Mucosa of stomach (tissue), 1 donor: ENCODE measurements at regions not wholly inside any gene's neighbourhood (a gene's known extent, or its start where the extent isn't known, plus 50 kb on each side); places are given as distances from the start of the nearest gene placed in this dataset.

ENCODE experiments used
- H3K27me3 ChIP-seq: one replicate; pipeline ENCODE4 v1.7.0; 2013; ENCODE audit warnings: mild to moderate bottlenecking, low read length; ENCODE audit not compliant: control insufficient read depth, insufficient read depth
- H3K36me3 ChIP-seq: one replicate; pipeline ENCODE4 v1.7.0; 2013; ENCODE audit warnings: low read length; ENCODE audit not compliant: control insufficient read depth, insufficient read depth
- H3K4me1 ChIP-seq: one replicate; pipeline ENCODE4 v1.7.0; 2013; ENCODE audit warnings: mild to moderate bottlenecking, low read length; ENCODE audit not compliant: control insufficient read depth, insufficient read depth
- H3K4me3 ChIP-seq: one replicate; pipeline ENCODE4 v1.7.0; 2013; ENCODE audit warnings: low read length
- H3K9ac ChIP-seq: one replicate; pipeline ENCODE4 v1.7.0; 2013; ENCODE audit warnings: mild to moderate bottlenecking, low read length, moderate library complexity
- H3K9me3 ChIP-seq: one replicate; pipeline ENCODE4 v1.7.0; 2013; ENCODE audit warnings: mild to moderate bottlenecking, low read length, moderate library complexity; ENCODE audit not compliant: control insufficient read depth
- donor health status: Pancreatic carcinoma.

- Histone ChIP-seq H3K27me3 (no peaks in the 10 kb centered on the region), H3K4me1 (no peaks in the 10 kb centered on the region), H3K4me3 (no peak overlapping the region), H3K36me3 (no peaks in the 10 kb centered on the region), H3K9ac (no peak overlapping the region), H3K9me3 (no peaks in the 10 kb centered on the region)
Observed at GRCh38 chr2:103961862-103962261, 892.1 kb upstream of the POU3F3 start.

GRCh38 chr2:103962670-103963069, 891.2 kb upstream of the POU3F3 start:
- no peak overlapping the region for H3K9ac ChIP-seq
- no peak overlapping the region for H3K4me3 ChIP-seq
- H3K9me3 ChIP-seq: no peaks in the 10 kb centered on the region
- no peaks in the 10 kb centered on the region for H3K36me3 ChIP-seq
- no peaks in the 10 kb centered on the region for H3K4me1 ChIP-seq
- no peaks in the 10 kb centered on the region for H3K27me3 ChIP-seq

GRCh38 chr2:103963146-103963725, 890.7 kb upstream of the POU3F3 start:
- Histone ChIP-seq H3K9ac (no peak overlapping the region), H3K27me3 (no peaks in the 10 kb centered on the region), H3K36me3 (no peaks in the 10 kb centered on the region), H3K9me3 (no peaks in the 10 kb centered on the region), H3K4me3 (no peak overlapping the region), H3K4me1 (no peaks in the 10 kb centered on the region)

GRCh38 chr2:103977241-103977640, 876.7 kb upstream of the POU3F3 start:
- no peaks in the 10 kb centered on the region for H3K27me3 ChIP-seq
- no peaks in the 10 kb centered on the region for H3K9me3 ChIP-seq
- no peak overlapping the region for H3K9ac ChIP-seq
- H3K4me3 ChIP-seq: no peak overlapping the region
- H3K36me3 ChIP-seq: no peaks in the 10 kb centered on the region
- H3K4me1 ChIP-seq: no peaks in the 10 kb centered on the region

DNA sequence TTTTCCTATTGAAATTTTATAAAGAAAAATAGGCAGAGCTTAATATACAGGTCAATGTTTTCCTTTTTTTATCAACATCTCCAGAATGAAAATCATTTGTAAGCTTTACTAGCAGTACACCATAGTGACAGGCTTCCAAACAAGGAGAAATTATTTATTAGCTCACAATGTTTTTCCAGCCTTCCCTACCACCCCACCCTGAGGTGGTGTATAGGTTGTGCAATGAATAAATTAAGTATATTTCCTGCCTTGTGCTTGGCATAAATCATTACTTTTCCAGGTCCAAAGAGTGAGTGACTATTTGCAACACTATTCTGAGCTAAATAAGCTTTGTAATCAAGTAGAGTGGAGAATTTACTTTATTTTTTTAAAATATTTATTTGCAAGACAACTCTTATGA, 876.2 kb upstream of the POU3F3 start:
- no peaks in the 10 kb centered on the region for H3K36me3 ChIP-seq
- no peak overlapping the region for H3K4me3 ChIP-seq
- H3K9me3 ChIP-seq: no peaks in the 10 kb centered on the region
- H3K9ac ChIP-seq: no peak overlapping the region
- no peaks in the 10 kb centered on the region for H3K27me3 ChIP-seq
- H3K4me1 ChIP-seq: no peaks in the 10 kb centered on the region

GRCh38 chr2:103980401-103980800, 873.5 kb upstream of the POU3F3 start:
- Histone ChIP-seq H3K9me3 (no peaks in the 10 kb centered on the region), H3K4me1 (no peaks in the 10 kb centered on the region), H3K9ac (no peak overlapping the region), H3K4me3 (no peak overlapping the region), H3K27me3 (no peaks in the 10 kb centered on the region), H3K36me3 (no peaks in the 10 kb centered on the region)

DNA sequence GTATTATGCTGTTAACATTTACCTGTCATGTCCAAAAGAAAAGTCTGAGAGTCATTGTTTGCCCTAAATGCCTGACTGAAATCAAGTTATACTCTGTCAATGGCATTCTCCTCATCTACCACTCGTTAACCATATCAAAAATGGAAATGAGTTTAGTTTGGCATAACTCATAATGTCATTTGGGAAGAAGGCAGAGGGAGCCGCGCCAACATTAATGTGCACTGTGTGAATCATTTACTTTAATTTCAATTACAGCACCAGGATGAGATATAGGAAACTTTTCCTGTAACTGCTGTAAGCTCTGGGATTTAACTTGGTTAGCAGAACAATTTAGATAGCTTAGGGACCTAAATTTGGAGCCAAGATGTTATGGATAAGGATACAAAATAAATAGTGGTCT, 871.2 kb upstream of the POU3F3 start:
- no peaks in the 10 kb centered on the region for H3K4me1 ChIP-seq
- H3K9me3 ChIP-seq: no peaks in the 10 kb centered on the region
- no peak overlapping the region for H3K4me3 ChIP-seq
- no peaks in the 10 kb centered on the region for H3K27me3 ChIP-seq
- H3K36me3 ChIP-seq: no peaks in the 10 kb centered on the region
- no peak overlapping the region for H3K9ac ChIP-seq

GRCh38 chr2:103986001-103986400, 867.9 kb upstream of the POU3F3 start:
- no peaks in the 10 kb centered on the region for H3K27me3 ChIP-seq
- no peaks in the 10 kb centered on the region for H3K36me3 ChIP-seq
- no peaks in the 10 kb centered on the region for H3K9me3 ChIP-seq
- no peak overlapping the region for H3K4me3 ChIP-seq
- no peak overlapping the region for H3K9ac ChIP-seq
- H3K4me1 ChIP-seq: no peaks in the 10 kb centered on the region

DNA sequence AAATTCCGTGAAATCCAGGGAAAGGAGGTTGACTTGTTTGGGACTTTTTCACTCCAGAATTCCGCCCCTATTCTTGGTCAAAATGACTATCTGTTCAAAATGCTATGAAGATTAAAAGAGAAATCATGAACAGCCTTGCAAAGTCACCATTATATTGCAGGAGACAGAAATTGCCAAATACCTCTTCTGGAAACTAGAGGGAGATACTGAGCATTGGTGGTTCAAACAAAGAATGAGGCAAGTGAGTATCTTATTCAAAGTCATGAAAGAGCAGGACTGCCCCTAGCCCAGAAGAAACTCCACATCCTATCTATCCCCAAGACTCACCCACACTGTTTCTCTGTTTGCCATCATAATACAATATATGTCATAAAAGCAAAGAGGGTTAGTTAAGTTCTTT, 862.3 kb upstream of the POU3F3 start:
- Histone ChIP-seq H3K9ac (no peak overlapping the region), H3K4me3 (no peak overlapping the region), H3K9me3 (no peaks in the 10 kb centered on the region), H3K27me3 (no peaks in the 10 kb centered on the region), H3K4me1 (no peaks in the 10 kb centered on the region), H3K36me3 (no peaks in the 10 kb centered on the region)

DNA sequence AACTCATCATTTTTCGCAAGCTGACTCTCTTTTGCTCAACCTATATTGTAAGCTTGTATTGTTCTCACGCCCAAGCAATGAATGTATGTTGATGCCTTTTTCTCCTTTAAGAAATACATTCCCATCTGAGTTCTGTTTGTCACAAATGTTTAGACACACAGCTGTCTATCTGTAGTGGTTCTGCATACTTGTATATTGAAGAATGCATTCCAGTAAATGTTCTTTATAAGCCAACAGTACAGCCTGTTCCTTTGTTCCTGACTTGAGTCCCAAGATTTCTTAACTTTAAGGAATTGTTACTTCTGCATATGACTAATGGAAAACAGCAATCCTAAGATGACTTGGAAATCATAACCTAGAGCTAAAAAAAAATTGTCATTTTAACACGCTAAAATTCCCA, 849.1 kb upstream of the POU3F3 start:
- Histone ChIP-seq H3K27me3 (no peaks in the 10 kb centered on the region), H3K9ac (no peak overlapping the region), H3K36me3 (no peaks in the 10 kb centered on the region), H3K9me3 (no peaks in the 10 kb centered on the region), H3K4me3 (no peak overlapping the region), H3K4me1 (no peaks in the 10 kb centered on the region)

DNA sequence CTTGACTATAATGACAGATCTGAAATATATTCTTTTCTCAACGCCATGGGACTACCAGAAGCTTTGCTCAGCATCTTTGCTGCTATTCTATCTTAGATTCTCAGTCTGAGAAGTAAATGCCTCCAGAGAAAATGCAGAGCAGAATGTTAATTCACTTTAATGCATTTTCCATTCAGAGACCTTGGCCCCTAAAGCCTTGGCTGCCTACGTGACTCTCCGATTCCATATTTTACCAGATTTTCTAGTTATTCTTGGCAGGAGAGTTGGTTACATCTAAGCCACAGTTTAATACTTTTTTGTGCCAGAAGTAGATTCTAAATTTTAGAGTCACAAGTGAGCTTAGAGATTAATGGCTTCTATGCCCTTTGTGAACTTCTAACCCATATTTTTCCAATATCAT, 837.1 kb upstream of the POU3F3 start:
- Histone ChIP-seq H3K9me3 (no peaks in the 10 kb centered on the region), H3K9ac (no peak overlapping the region), H3K36me3 (no peaks in the 10 kb centered on the region), H3K27me3 (no peaks in the 10 kb centered on the region), H3K4me1 (no peaks in the 10 kb centered on the region), H3K4me3 (no peak overlapping the region)

DNA sequence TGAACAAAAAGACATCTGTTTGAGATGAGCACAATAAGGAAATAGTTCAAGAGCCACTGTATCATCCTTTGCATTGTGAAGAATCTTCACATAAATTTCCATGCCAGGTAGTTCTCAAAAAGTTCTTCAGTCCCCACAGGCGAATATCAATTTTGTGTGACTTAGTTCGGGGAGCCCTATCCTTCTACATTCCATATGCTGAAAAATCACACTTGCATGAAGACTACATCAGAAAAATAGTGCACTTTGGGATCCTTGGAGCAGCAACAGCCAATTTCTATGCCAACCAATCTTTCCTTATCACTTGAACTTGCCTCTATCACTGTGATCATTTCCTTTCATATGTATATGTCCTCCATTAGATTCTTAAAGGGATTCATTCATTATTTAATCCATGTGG, 830.6 kb upstream of the POU3F3 start:
- no peaks in the 10 kb centered on the region for H3K9me3 ChIP-seq
- no peaks in the 10 kb centered on the region for H3K4me1 ChIP-seq
- no peaks in the 10 kb centered on the region for H3K36me3 ChIP-seq
- H3K4me3 ChIP-seq: no peak overlapping the region
- no peak overlapping the region for H3K9ac ChIP-seq
- no peaks in the 10 kb centered on the region for H3K27me3 ChIP-seq

DNA sequence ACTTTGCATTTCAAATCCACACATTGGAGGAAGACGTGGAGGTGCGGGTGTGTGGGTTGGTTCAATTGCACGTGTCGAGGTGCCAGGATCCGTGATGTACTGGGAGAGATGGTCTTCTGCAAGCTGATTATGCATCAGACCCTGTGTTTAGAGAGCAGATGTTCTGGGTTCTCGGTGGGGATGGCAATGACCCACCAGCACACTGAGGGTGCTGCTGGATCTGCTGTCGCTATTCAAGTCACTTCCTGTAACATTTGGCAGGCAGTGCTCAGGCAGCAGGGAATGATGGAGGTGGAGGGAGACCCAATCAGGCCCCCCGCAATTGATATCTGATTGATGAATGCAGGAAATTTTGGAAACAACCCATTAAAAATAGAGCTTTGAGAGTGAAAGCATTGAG, 830.1 kb upstream of the POU3F3 start:
- Histone ChIP-seq H3K36me3 (no peaks in the 10 kb centered on the region), H3K4me3 (no peak overlapping the region), H3K9ac (no peak overlapping the region), H3K9me3 (no peaks in the 10 kb centered on the region), H3K27me3 (no peaks in the 10 kb centered on the region), H3K4me1 (no peaks in the 10 kb centered on the region)
